NT2/D1 (cell line): ENCODE measurements at regions not wholly inside any gene's neighbourhood (a gene's known extent, or its start where the extent isn't known, plus 50 kb on each side); places are given as distances from the start of the nearest gene placed in this dataset.

Experiments
- SUZ12 ChIP-seq: IDR thresholded peaks from 2 replicates; pipeline ENCODE4 v1.6.1; 2011; ENCODE audit not compliant: insufficient read length, insufficient read depth; ENCODE audit errors: extremely low read depth
- YY1 ChIP-seq: IDR thresholded peaks from 2 replicates; pipeline ENCODE4 v1.6.1; 2011; ENCODE audit not compliant: insufficient read length, insufficient read depth

DNA sequence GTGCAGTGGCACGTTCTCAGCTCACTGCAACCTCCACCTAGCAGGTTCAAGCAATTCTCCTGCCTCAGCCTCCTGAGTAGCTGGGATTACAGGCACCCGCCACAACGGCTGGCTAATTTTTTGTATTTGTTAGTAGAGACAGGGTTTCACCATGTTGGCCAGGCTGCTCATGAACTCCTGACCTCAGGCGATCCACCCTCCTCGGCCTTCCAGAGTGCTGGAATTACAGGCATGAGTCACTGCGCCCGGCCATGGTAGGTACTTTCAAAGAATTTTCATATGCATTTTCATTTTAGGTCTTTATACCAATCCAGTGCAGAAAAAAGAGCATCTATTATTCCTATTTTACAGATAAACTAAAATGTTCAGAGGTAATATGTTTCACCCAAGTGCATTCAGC lies 411.3 kb upstream of the USP15 start:
- TF ChIP-seq YY1 (no peak), SUZ12 (no peak)
